ENCODE measurements at regions not wholly inside any gene's neighbourhood (a gene's known extent, or its start where the extent isn't known, plus 50 kb on each side); places are given as distances from the start of the nearest gene placed in this dataset.

DNA sequence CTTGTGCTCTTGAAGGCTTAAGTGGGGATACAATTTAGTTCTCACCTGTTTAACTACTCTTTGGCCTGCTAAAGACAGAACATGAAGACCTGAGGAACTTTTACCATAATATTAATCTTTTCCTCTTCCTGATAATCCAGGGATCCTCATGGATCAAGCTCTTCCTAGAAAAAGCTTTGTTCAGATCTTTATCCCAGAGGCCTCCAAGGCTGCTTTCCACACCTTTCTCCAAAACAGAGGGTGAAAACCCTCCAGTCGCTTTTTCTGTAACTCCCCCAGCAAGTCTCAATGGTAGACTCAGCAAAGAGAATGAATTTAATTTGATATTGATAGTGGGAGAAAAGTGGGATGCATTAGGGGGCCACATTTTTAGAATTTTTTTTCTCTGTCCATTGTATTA is 203.6 kb downstream of the CGGBP1 start:
- CTCF ChIA-PET, result no interaction called here
- TF ChIP-seq MYC (IDR thresholded peaks at IDR 0.05; ENCODE audit: low read depth, low read length) (no peak), FOS (IDR thresholded peaks at IDR 0.05; ENCODE audit: borderline replicate concordance, insufficient read depth, low read length) (no peak), GATA2 (IDR thresholded peaks at IDR 0.05; ENCODE audit: insufficient read depth, insufficient read length, low read depth, low read length) (no peak), POLR2A (IDR thresholded peaks at IDR 0.05; ENCODE audit: low read depth, low read length) (no peak), POLR2AphosphoS5 (IDR thresholded peaks at IDR 0.05; ENCODE audit: insufficient read depth, low read depth, low read length) (no peak)
- TF ChIP-seq, protein P1, sequence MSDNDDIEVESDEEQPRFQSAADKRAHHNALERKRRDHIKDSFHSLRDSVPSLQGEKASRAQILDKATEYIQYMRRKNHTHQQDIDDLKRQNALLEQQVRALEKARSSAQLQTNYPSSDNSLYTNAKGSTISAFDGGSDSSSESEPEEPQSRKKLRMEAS (IDR thresholded peaks at IDR 0.05; ENCODE audit: insufficient read depth, insufficient read length), result no peak
- TF ChIP-seq, protein P2, sequence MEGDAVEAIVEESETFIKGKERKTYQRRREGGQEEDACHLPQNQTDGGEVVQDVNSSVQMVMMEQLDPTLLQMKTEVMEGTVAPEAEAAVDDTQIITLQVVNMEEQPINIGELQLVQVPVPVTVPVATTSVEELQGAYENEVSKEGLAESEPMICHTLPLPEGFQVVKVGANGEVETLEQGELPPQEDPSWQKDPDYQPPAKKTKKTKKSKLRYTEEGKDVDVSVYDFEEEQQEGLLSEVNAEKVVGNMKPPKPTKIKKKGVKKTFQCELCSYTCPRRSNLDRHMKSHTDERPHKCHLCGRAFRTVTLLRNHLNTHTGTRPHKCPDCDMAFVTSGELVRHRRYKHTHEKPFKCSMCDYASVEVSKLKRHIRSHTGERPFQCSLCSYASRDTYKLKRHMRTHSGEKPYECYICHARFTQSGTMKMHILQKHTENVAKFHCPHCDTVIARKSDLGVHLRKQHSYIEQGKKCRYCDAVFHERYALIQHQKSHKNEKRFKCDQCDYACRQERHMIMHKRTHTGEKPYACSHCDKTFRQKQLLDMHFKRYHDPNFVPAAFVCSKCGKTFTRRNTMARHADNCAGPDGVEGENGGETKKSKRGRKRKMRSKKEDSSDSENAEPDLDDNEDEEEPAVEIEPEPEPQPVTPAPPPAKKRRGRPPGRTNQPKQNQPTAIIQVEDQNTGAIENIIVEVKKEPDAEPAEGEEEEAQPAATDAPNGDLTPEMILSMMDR (IDR thresholded peaks at IDR 0.05; ENCODE audit: extremely low read depth in 1 of 2, insufficient read depth in 1 of 2, low read depth in 1 of 2, low read length in 2 of 2), result no peak
- Histone ChIP-seq H3K79me2 (ENCODE audit: control insufficient read depth, insufficient read depth, low read length) (no peaks in the 10 kb centered on the region), H3K4me3 (replicated peaks in 1 of 3; ENCODE audit: insufficient read depth in 1 of 3, low read depth in 1 of 3, low read length in 3 of 3) (no peak overlapping the region), H3K9me3 (replicated peaks; ENCODE audit: control insufficient read depth, insufficient read depth, low read length) (no peaks in the 10 kb centered on the region), H2AFZ (ENCODE audit: low read depth, low read length) (no peak overlapping the region), H3K9me1 (replicated peaks; ENCODE audit: control insufficient read depth, extremely low read depth, insufficient read depth, low read length) (no peaks in the 10 kb centered on the region), H3K4me1 (ENCODE audit: control insufficient read depth, extremely low read depth, insufficient read depth, low read length) (no peaks in the 10 kb centered on the region), H3K27ac (ENCODE audit: insufficient read depth, low read depth, low read length) (no peak overlapping the region), H3K4me2 (ENCODE audit: insufficient read depth, low read length) (no peak overlapping the region), H3K36me3 (ENCODE audit: control insufficient read depth in 2 of 2, extremely low read depth in 1 of 2, insufficient read depth in 2 of 2, low read length in 2 of 2) (no peaks in the 10 kb centered on the region), H4K20me1 (replicated peaks; ENCODE audit: control insufficient read depth, extremely low read depth, insufficient read depth, low read length) (no peaks in the 10 kb centered on the region), H3K9ac (replicated peaks; ENCODE audit: extremely low read depth, insufficient read depth, low read length) (no peak overlapping the region), H3K27me3 (ENCODE audit: control insufficient read depth in 2 of 2, insufficient read depth in 2 of 2, low read length in 2 of 2) (no peaks in the 10 kb centered on the region)
- dilution Hi-C loops (cut with MboI; ENCODE audit: extremely low pct_ligation_motif_present, low sequenced_read_pairs), result no loop called here
- no peak for FAIRE-seq
- BruUV-seq (replicated peaks), result no TSS peak
- intact Hi-C loops (cut with micrococcal nuclease), result no loop called here
- no peak for DNase-seq (ENCODE audit: low read depth, low spot score)
- POLR2A ChIA-PET, result no interaction called here

DNA sequence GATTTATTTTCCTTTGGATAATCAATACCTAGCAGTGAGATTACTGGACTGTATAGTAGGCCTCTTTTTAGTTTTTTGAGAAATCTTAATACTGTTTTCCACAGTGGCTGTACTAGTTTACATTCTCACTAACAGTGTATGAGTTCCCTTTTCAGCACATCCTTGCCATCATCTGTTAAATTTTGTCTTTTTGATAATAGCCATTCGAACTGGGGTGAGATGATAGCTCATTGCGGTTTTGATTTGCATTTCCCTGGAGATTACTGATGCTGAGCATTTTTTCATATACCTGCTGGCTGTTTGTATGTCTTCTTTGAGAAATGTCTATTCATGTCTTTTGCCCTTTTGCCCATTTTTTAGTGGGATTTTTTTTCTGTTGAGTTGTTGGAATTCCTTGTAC is 210.8 kb downstream of the CGGBP1 start:
- Histone ChIP-seq H3K9me1 (replicated peaks; ENCODE audit: control insufficient read depth, extremely low read depth, insufficient read depth, low read length) (no peaks in the 10 kb centered on the region), H3K27me3 (ENCODE audit: control insufficient read depth in 2 of 2, insufficient read depth in 2 of 2, low read length in 2 of 2) (no peaks in the 10 kb centered on the region), H3K9me3 (replicated peaks; ENCODE audit: control insufficient read depth, insufficient read depth, low read length) (no peaks in the 10 kb centered on the region), H3K4me1 (ENCODE audit: control insufficient read depth, extremely low read depth, insufficient read depth, low read length) (no peaks in the 10 kb centered on the region), H3K36me3 (ENCODE audit: control insufficient read depth in 2 of 2, extremely low read depth in 1 of 2, insufficient read depth in 2 of 2, low read length in 2 of 2) (no peaks in the 10 kb centered on the region), H3K9ac (replicated peaks; ENCODE audit: extremely low read depth, insufficient read depth, low read length) (no peak overlapping the region), H3K27ac (ENCODE audit: insufficient read depth, low read depth, low read length) (no peak overlapping the region), H4K20me1 (replicated peaks; ENCODE audit: control insufficient read depth, extremely low read depth, insufficient read depth, low read length) (no peaks in the 10 kb centered on the region), H2AFZ (ENCODE audit: low read depth, low read length) (no peak overlapping the region), H3K79me2 (ENCODE audit: control insufficient read depth, insufficient read depth, low read length) (no peaks in the 10 kb centered on the region), H3K4me2 (ENCODE audit: insufficient read depth, low read length) (no peak overlapping the region), H3K4me3 (replicated peaks in 1 of 3; ENCODE audit: insufficient read depth in 1 of 3, low read depth in 1 of 3, low read length in 3 of 3) (no peak overlapping the region)
- TF ChIP-seq, protein P2 (IDR thresholded peaks at IDR 0.05; ENCODE audit: extremely low read depth in 1 of 2, insufficient read depth in 1 of 2, low read depth in 1 of 2, low read length in 2 of 2), result no peak
- TF ChIP-seq EZH2 (IDR thresholded peaks at IDR 0.05; ENCODE audit: borderline replicate concordance, low read depth, low read length, severe bottlenecking) (no peak), POLR2A (IDR thresholded peaks at IDR 0.05; ENCODE audit: low read depth, low read length) (no peak), FOS (IDR thresholded peaks at IDR 0.05; ENCODE audit: borderline replicate concordance, insufficient read depth, low read length) (no peak), POLR2AphosphoS5 (IDR thresholded peaks at IDR 0.05; ENCODE audit: insufficient read depth, low read depth, low read length) (no peak), GATA2 (IDR thresholded peaks at IDR 0.05; ENCODE audit: insufficient read depth, insufficient read length, low read depth, low read length) (no peak), MYC (IDR thresholded peaks at IDR 0.05; ENCODE audit: low read depth, low read length) (no peak), JUN (IDR thresholded peaks at IDR 0.05; ENCODE audit: borderline replicate concordance, insufficient read depth, insufficient read length, low read depth) (no peak)
- TF ChIP-seq, protein P1 (IDR thresholded peaks at IDR 0.05; ENCODE audit: insufficient read depth, insufficient read length), result no peak
- dilution Hi-C loops (cut with MboI; ENCODE audit: extremely low pct_ligation_motif_present, low sequenced_read_pairs), result no loop called here
- no peak for DNase-seq (ENCODE audit: low read depth, low spot score)
- BruUV-seq (replicated peaks), result no TSS peak
- intact Hi-C loops (cut with micrococcal nuclease), result no loop called here
- ChIA-PET POLR2A (no interaction called here), CTCF (no interaction called here)
- no peak for FAIRE-seq
